Stimulated activated CD4-positive, alpha-beta T cell treated with anti-CD3 and anti-CD28 coated beads, TNF-alpha, amount 100 ng/mL, for 48 hours (primary cell): ENCODE measurements at regions not wholly inside any gene's neighbourhood (a gene's known extent, or its start where the extent isn't known, plus 50 kb on each side); places are given as distances from the start of the nearest gene placed in this dataset.

Experiments used
- DNase-seq, 3 donors: peaks; one replicate each; pipeline ENCODE4 v3.0.0-alpha.2; 2020; ENCODE audit warnings: low read depth in 3 of 3

GRCh38 chr1:14524826-14525636 lies 73.5 kb upstream of the KAZN start:
- no peak for DNase-seq

- no peak for DNase-seq
Measured at GRCh38 chr1:14529475-14529874, 69.0 kb upstream of the KAZN start.

- DNase-seq, result no peak
Measured at GRCh38 chr1:14531519-14531918, 67.0 kb upstream of the KAZN start.

GRCh38 chr1:14535619-14536355 lies 62.7 kb upstream of the KAZN start:
- DNase-seq, result no peak

- no peak for DNase-seq
Measured at GRCh38 chr1:14538335-14538734, 60.1 kb upstream of the KAZN start.

- DNase-seq, result no peak
Measured at GRCh38 chr1:14539309-14539708, 59.2 kb upstream of the KAZN start.

GRCh38 chr1:14539953-14540563 lies 58.4 kb upstream of the KAZN start:
- no peak for DNase-seq

GRCh38 chr1:14541348-14541747 lies 57.1 kb upstream of the KAZN start:
- no peak for DNase-seq

- DNase-seq, result no peak
Measured at GRCh38 chr1:14543191-14543840, 55.2 kb upstream of the KAZN start.

GRCh38 chr1:14544319-14544718 lies 54.2 kb upstream of the KAZN start:
- DNase-seq, result no peak

- no peak for DNase-seq
Measured at GRCh38 chr1:14545422-14546025, 53.0 kb upstream of the KAZN start.

GRCh38 chr1:14546416-14546815 lies 52.1 kb upstream of the KAZN start:
- no peak for DNase-seq
